GM12872 (cell line): ENCODE measurements at regions not wholly inside any gene's neighbourhood (a gene's known extent, or its start where the extent isn't known, plus 50 kb on each side); places are given as distances from the start of the nearest gene placed in this dataset.

Source experiments
- CTCF ChIP-seq: IDR thresholded peaks from 3 replicates; pipeline ENCODE4 v1.5.1; 2011; ENCODE audit warnings: low read depth, mild to moderate bottlenecking, low read length, moderate library complexity; ENCODE audit not compliant: insufficient read depth

DNA sequence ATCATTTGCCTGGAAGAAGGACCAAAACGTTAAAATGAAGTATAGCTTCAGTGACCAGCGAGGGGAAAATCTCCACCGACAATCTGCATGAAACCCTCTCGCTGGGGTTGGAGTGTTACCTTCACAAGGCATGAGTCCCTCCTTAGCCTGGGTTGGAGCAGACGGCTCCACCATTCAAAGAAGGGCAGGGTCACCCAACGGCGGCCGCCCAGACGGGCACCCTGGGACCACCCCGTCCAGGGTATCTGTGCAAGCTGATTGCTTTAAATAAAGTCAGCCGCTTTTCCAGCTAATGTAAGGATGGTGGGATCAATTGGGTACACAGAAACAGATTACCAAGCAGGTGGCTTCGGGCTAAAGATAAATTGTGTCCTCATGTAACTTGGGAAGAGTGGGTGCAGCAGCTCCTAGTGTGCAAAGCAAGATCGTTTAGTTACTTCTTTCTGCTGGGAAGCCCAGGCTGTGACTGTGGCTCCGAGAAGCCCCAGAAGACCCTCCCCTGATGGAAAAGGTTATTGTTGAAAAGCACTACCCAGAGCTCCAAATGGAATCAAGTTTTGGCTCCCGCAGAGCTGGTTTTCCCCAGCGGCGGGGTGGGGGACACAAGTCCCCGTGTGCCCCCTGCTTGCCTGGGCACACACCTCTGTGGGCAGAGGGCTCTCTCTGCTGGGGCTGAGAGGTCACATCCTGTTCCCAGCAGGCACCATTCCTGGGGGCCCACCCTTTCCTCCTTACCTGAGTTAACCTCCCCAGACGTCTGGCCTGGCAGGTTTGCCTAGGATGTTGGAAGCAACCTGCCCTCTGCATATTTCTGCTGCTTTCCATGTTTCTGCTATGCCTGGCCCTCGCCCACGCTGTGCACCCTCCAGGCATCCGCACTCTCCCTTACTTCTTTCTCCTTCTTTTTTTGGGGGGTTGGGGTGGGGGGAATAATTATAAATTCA, 318.6 kb upstream of the DIO3 start:
- no peak for TF ChIP-seq CTCF

- no peak for TF ChIP-seq CTCF
Observed at GRCh38 chr14:101243587-101244338, 317.5 kb upstream of the DIO3 start.

- TF ChIP-seq CTCF = no peak
Observed at GRCh38 chr14:101246894-101247841, 314.1 kb upstream of the DIO3 start.

- no peak for TF ChIP-seq CTCF
Observed at GRCh38 chr14:101247842-101248725, 313.2 kb upstream of the DIO3 start.

GRCh38 chr14:101248840-101249675, 312.2 kb upstream of the DIO3 start:
- TF ChIP-seq CTCF = no peak

GRCh38 chr14:101249676-101250036, 311.6 kb upstream of the DIO3 start:
- TF ChIP-seq CTCF = no peak
